ENCODE measurements at regions not wholly inside any gene's neighbourhood (a gene's known extent, or its start where the extent isn't known, plus 50 kb on each side); places are given as distances from the start of the nearest gene placed in this dataset.

GRCh38 chrX:15136795-15137194 lies 133.1 kb downstream of the ASB9 start:
- FAIRE-seq, result no peak
- H4K20me1 ChIP-seq (ENCODE audit: insufficient read depth, low read length), result no peaks in the 10 kb centered on the region
- no peak for DNase-seq (ENCODE audit: low read depth)
- no peaks in the 10 kb centered on the region for H3K9me3 ChIP-seq (ENCODE audit: insufficient read depth, low read depth, low read length)
- H3K27ac Mint-ChIP-seq (ENCODE audit: unreplicated experiment), result no peak overlapping the region
- H2AFZ ChIP-seq (ENCODE audit: low read depth, low read length), result no peak overlapping the region
- H3K9me3 Mint-ChIP-seq (ENCODE audit: unreplicated experiment), result no peaks in the 10 kb centered on the region
- H3K27me3 Mint-ChIP-seq (ENCODE audit: low read depth, unreplicated experiment), result no peaks in the 10 kb centered on the region
- H3K79me2 ChIP-seq (ENCODE audit: insufficient read depth, low read length), result no peaks in the 10 kb centered on the region
- no peaks in the 10 kb centered on the region for H3K36me3 ChIP-seq (ENCODE audit: insufficient read depth, low read length)
- H3K4me3 ChIP-seq (ENCODE audit: insufficient read depth, low read depth, low read length), result no peak overlapping the region
- no peak overlapping the region for H3K9ac ChIP-seq (ENCODE audit: low read length)
- no peak overlapping the region for H3K4me3 Mint-ChIP-seq (ENCODE audit: unreplicated experiment)
- H3K4me1 Mint-ChIP-seq (ENCODE audit: low read depth, unreplicated experiment), result no peaks in the 10 kb centered on the region
- H3K4me2 ChIP-seq (ENCODE audit: low read length), result no peak overlapping the region
- no peaks in the 10 kb centered on the region for H3K4me1 ChIP-seq (ENCODE audit: insufficient read depth, low read length)
- H3K27ac ChIP-seq (ENCODE audit: low read depth, low read length), result no peak overlapping the region
- H3K27me3 ChIP-seq (ENCODE audit: insufficient read depth, low read length), result no peaks in the 10 kb centered on the region
- TF ChIP-seq EZH2 (IDR thresholded peaks at IDR 0.05; ENCODE audit: insufficient read depth, low read length), result no peak
- no peak for TF ChIP-seq CTCF (IDR thresholded peaks at IDR 0.05; ENCODE audit: insufficient read depth, low read depth, low read length)
- H3K36me3 Mint-ChIP-seq (ENCODE audit: low read depth, unreplicated experiment), result no peaks in the 10 kb centered on the region

GRCh38 chrX:15129412-15129811 lies 140.5 kb downstream of the ASB9 start:
- H3K79me2 ChIP-seq (ENCODE audit: insufficient read depth, low read length), result no peaks in the 10 kb centered on the region
- H3K9ac ChIP-seq (ENCODE audit: low read length), result no peak overlapping the region
- no peaks in the 10 kb centered on the region for H3K27me3 ChIP-seq (ENCODE audit: insufficient read depth, low read length)
- H3K27ac ChIP-seq (ENCODE audit: low read depth, low read length), result no peak overlapping the region
- no peak overlapping the region for H3K27ac Mint-ChIP-seq (ENCODE audit: unreplicated experiment)
- no peaks in the 10 kb centered on the region for H3K4me1 ChIP-seq (ENCODE audit: insufficient read depth, low read length)
- no peak for DNase-seq (ENCODE audit: low read depth)
- no peaks in the 10 kb centered on the region for H3K9me3 Mint-ChIP-seq (ENCODE audit: unreplicated experiment)
- no peak for FAIRE-seq
- H4K20me1 ChIP-seq (ENCODE audit: insufficient read depth, low read length), result no peaks in the 10 kb centered on the region
- no peaks in the 10 kb centered on the region for H3K9me3 ChIP-seq (ENCODE audit: insufficient read depth, low read depth, low read length)
- H3K36me3 Mint-ChIP-seq (ENCODE audit: low read depth, unreplicated experiment), result no peaks in the 10 kb centered on the region
- H3K4me1 Mint-ChIP-seq (ENCODE audit: low read depth, unreplicated experiment), result no peaks in the 10 kb centered on the region
- H2AFZ ChIP-seq (ENCODE audit: low read depth, low read length), result no peak overlapping the region
- H3K27me3 Mint-ChIP-seq (ENCODE audit: low read depth, unreplicated experiment), result no peaks in the 10 kb centered on the region
- no peak overlapping the region for H3K4me3 ChIP-seq (ENCODE audit: insufficient read depth, low read depth, low read length)
- TF ChIP-seq EZH2 (IDR thresholded peaks at IDR 0.05; ENCODE audit: insufficient read depth, low read length) (no peak), CTCF (IDR thresholded peaks at IDR 0.05; ENCODE audit: insufficient read depth, low read depth, low read length) (no peak)
- no peak overlapping the region for H3K4me3 Mint-ChIP-seq (ENCODE audit: unreplicated experiment)
- no peaks in the 10 kb centered on the region for H3K36me3 ChIP-seq (ENCODE audit: insufficient read depth, low read length)
- H3K4me2 ChIP-seq (ENCODE audit: low read length), result no peak overlapping the region

GRCh38 chrX:15128861-15129260 lies 141.0 kb downstream of the ASB9 start:
- Histone ChIP-seq H2AFZ (ENCODE audit: low read depth, low read length) (no peak overlapping the region), H3K4me1 (ENCODE audit: insufficient read depth, low read length) (no peaks in the 10 kb centered on the region), H3K27ac (ENCODE audit: low read depth, low read length) (no peak overlapping the region), H3K9ac (ENCODE audit: low read length) (no peak overlapping the region), H4K20me1 (ENCODE audit: insufficient read depth, low read length) (no peaks in the 10 kb centered on the region), H3K36me3 (ENCODE audit: insufficient read depth, low read length) (no peaks in the 10 kb centered on the region), H3K4me2 (ENCODE audit: low read length) (no peak overlapping the region), H3K9me3 (ENCODE audit: insufficient read depth, low read depth, low read length) (no peaks in the 10 kb centered on the region), H3K27me3 (ENCODE audit: insufficient read depth, low read length) (no peaks in the 10 kb centered on the region), H3K79me2 (ENCODE audit: insufficient read depth, low read length) (no peaks in the 10 kb centered on the region), H3K4me3 (ENCODE audit: insufficient read depth, low read depth, low read length) (no peak overlapping the region)
- Mint-ChIP-seq H3K4me1 (ENCODE audit: low read depth, unreplicated experiment) (no peaks in the 10 kb centered on the region), H3K4me3 (ENCODE audit: unreplicated experiment) (no peak overlapping the region), H3K27me3 (ENCODE audit: low read depth, unreplicated experiment) (no peaks in the 10 kb centered on the region), H3K36me3 (ENCODE audit: low read depth, unreplicated experiment) (no peaks in the 10 kb centered on the region), H3K27ac (ENCODE audit: unreplicated experiment) (no peak overlapping the region), H3K9me3 (ENCODE audit: unreplicated experiment) (no peaks in the 10 kb centered on the region)
- TF ChIP-seq CTCF (IDR thresholded peaks at IDR 0.05; ENCODE audit: insufficient read depth, low read depth, low read length), result no peak
- TF ChIP-seq EZH2 (IDR thresholded peaks at IDR 0.05; ENCODE audit: insufficient read depth, low read length), result no peak
- FAIRE-seq (no peak), DNase-seq (ENCODE audit: low read depth) (no peak)

Data from astrocyte (in vitro differentiated cells and primary cell).